HFF-Myc (cell line): ENCODE measurements at regions not wholly inside any gene's neighbourhood (a gene's known extent, or its start where the extent isn't known, plus 50 kb on each side); places are given as distances from the start of the nearest gene placed in this dataset.

ENCODE experiments used
- DNase-seq: peaks from one replicate; pipeline ENCODE4 v3.0.0-alpha.2; 2011; ENCODE audit warnings: low read depth; ENCODE audit errors: extremely low read depth
- H3K4me3 ChIP-seq: replicated peaks from 2 replicates; pipeline ENCODE4 v1.5.1; 2011; ENCODE audit warnings: low read depth, mild to moderate bottlenecking, control low read depth, low read length
- TF ChIP-seq, protein P1 (sequence below): IDR thresholded peaks from 2 replicates; pipeline ENCODE4 v1.5.1; 2012; ENCODE audit warnings: mild to moderate bottlenecking, low read depth, low read length, control low read depth; ENCODE audit errors: missing control alignments

DNA sequence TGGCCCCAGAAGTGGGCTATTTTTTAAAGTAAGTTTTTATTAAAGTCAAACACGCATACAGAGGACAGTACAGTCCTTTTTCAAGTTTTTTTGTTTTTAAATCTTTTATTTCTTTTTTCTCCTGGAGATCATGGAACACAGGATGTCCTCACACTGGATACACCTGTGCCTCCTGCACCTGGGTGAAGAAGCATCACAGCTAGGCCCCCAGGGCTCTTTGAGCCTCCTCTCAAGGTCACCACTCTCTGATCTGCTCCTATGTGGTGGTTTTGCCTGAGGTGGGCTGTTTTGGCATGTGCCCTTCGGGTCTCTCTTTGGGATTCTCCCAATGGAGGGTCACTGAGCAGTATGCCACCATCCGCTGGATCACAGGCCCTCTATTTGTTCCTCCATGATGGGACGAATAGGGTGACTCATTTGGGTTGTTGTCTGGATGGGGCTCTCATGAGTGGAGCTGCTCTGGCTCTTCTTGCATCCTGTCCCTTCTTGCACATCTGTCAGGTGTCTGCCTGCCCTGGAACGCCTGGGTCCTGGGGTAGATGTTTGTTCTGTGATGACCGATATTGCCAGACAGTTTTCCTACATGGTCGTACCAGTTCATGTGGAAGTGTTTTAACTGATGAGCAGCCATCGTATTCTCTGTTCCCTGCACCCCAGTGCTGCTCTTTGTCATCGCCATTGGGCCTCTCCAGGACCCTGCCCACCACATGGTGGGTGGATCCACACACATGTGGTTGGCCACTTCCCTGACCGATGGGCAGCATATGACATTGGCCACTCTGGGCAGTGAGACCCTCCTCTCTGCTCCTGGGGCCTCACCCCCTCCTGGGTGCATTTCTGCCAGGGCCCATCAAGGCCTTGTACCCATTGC, 55.2 kb upstream of the MED9 start:
- H3K4me3 ChIP-seq: no peak overlapping the region
- TF ChIP-seq, protein P1, sequence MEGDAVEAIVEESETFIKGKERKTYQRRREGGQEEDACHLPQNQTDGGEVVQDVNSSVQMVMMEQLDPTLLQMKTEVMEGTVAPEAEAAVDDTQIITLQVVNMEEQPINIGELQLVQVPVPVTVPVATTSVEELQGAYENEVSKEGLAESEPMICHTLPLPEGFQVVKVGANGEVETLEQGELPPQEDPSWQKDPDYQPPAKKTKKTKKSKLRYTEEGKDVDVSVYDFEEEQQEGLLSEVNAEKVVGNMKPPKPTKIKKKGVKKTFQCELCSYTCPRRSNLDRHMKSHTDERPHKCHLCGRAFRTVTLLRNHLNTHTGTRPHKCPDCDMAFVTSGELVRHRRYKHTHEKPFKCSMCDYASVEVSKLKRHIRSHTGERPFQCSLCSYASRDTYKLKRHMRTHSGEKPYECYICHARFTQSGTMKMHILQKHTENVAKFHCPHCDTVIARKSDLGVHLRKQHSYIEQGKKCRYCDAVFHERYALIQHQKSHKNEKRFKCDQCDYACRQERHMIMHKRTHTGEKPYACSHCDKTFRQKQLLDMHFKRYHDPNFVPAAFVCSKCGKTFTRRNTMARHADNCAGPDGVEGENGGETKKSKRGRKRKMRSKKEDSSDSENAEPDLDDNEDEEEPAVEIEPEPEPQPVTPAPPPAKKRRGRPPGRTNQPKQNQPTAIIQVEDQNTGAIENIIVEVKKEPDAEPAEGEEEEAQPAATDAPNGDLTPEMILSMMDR: no peak
- DNase-seq: no peak

DNA sequence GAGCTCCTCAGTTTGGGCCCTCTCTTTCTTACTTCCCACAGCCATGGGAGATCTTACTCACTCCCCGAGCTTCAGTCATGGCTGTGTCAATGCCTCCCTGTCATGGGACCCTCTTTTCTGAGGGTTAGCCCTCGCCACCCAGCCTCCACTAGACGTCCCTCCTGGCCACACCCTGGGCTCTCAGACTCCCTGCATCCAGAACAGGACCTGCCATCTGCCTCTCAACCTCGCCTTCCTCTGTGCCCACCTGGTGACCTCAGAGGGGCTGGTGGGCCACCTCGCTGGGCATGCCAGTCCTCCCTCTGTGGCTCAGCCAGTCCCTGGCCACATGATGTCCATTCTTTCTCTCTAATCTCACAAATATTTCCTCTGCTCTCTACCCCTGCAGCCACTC, 54.6 kb upstream of the MED9 start:
- H3K4me3 ChIP-seq: no peak overlapping the region
- DNase-seq: no peak
- TF ChIP-seq, protein P1: no peak

DNA sequence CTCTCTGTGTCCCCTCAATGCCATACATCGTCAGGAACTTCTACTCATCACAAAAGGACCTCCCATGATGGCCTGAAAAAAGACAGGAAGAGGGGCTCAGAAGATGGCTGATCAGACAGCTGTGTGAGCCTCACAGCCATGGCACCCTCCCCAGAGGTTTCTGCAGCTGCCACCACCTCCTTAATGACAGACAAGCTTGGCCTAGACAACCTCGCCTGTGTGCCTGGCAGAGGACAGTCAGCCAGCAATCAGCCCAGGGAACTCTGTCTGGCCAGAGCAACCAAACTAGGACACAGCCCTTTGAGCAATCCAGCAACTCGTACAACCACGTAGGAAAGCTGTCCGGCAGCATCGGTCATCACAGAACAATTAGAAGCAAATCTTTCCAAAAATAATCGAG, 54.2 kb upstream of the MED9 start:
- no peak overlapping the region for H3K4me3 ChIP-seq
- no peak for DNase-seq
- TF ChIP-seq, protein P1: no peak

DNA sequence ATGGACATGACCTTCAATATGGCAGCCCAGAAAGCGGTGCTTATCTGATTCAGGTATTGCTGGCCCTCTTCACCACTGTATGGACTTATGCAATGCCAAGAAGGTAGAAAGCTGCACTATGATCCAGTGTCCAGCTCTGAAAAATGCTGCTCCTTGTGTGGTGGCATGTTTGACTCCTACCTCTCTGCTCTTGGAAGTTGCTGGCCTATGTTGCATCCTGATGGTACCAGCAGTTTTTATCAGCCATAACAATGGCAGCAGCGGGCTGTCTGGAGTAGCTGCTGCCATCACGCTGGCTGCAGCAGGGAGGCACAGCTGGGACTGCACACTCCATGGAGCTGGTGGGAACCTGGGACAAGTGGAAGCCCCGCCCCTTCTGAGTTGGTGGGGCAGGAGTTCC, 53.1 kb upstream of the MED9 start:
- no peak for DNase-seq
- TF ChIP-seq, protein P1: no peak
- H3K4me3 ChIP-seq: no peak overlapping the region

DNA sequence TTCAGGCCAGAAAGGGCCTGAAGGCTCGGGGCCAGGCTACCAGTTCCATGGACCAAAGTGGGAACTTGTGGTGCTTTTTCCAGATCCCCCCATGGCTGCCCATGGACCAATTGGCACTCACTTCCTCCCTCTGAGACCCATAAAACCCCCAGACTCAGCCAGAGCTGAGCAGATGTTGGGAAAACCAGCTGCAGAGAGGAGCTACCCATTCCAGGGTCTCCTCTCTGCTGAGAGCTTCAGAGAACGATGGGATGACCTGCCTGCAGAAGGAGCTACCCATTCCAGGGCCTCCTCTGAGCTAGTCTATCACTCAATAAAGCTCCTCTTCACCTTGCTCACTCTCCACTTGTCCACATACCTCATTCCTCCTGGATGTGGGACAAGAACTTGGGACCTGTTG, 52.2 kb upstream of the MED9 start:
- no peak for DNase-seq
- H3K4me3 ChIP-seq: no peak overlapping the region

DNA sequence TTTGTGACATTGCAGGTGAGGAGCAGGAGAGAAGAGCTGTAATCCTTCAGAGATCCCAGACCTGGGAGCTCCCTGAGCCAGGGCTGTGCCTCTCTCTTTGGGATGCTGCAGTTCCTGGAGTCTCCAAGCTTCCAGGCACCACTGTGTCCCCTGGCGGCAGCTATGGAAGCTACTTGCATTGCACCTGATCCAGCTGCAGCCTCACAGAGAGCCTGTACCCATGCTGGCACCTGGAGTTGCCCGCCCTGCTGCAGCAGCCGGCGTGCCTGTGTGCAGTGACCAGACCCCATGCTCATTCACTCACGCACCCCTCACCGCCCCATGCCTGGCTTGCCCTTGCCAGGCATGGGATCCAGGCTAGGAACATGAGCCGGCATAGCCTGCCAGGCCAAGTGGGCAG, 51.8 kb upstream of the MED9 start:
- TF ChIP-seq, protein P1: no peak

More for the DNA sequence above, 52.2 kb upstream of the MED9 start:
- TF ChIP-seq, protein P1: no peak

DNA sequence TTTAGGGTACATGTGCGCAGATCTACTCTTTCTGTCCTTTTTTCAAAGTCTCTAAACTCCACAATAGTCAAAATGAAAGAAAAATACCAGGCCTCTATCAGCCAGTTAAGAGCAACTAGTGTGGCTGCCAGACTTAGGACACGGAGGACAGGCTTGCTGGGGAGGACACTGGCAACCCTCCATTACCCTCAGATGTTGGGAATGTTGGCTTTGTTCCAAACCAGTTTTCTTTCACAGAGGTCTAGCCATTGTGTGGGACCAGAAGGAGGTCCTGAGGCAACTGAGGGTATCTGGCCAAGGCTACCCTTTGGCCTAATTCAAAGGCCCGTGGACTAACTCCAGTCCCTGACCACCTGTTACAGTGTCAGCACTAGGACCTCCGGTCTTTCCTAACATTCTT, 51.2 kb upstream of the MED9 start:
- TF ChIP-seq, protein P1: no peak
- no peak overlapping the region for H3K4me3 ChIP-seq
- DNase-seq: no peak

More for the DNA sequence above, 51.8 kb upstream of the MED9 start:
- no peak for DNase-seq
- H3K4me3 ChIP-seq: no peak overlapping the region
